ENCODE measurements at regions not wholly inside any gene's neighbourhood (a gene's known extent, or its start where the extent isn't known, plus 50 kb on each side); places are given as distances from the start of the nearest gene placed in this dataset.

DNA sequence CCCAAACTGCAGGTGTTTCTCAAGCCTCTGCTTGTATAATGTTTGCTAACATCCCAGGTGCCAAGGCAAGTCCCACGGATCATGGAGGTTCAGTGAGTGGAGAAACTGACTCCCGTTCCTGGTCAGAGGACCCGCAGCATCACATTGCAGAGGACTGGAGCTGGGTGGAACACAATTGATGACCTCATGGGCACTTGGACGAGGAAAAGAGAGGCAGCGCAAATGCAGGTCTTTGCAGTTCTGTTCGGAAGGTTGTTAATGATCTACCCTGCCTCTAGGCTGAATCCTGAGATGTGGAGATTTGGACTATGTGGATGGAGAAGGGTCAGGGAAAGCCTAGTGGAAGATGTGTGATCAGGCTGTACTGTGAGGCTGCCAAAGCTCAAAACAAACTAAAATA is 192.9 kb downstream of the DUSP10 start:
- no peak for TF ChIP-seq RAD21 (conservative IDR thresholded peaks at IDR 0.05)
- TF ChIP-seq, protein P1, sequence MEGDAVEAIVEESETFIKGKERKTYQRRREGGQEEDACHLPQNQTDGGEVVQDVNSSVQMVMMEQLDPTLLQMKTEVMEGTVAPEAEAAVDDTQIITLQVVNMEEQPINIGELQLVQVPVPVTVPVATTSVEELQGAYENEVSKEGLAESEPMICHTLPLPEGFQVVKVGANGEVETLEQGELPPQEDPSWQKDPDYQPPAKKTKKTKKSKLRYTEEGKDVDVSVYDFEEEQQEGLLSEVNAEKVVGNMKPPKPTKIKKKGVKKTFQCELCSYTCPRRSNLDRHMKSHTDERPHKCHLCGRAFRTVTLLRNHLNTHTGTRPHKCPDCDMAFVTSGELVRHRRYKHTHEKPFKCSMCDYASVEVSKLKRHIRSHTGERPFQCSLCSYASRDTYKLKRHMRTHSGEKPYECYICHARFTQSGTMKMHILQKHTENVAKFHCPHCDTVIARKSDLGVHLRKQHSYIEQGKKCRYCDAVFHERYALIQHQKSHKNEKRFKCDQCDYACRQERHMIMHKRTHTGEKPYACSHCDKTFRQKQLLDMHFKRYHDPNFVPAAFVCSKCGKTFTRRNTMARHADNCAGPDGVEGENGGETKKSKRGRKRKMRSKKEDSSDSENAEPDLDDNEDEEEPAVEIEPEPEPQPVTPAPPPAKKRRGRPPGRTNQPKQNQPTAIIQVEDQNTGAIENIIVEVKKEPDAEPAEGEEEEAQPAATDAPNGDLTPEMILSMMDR (IDR thresholded peaks at IDR 0.05; ENCODE audit: poor library complexity, severe bottlenecking) = no peak
- TF ChIP-seq SMC3 (conservative IDR thresholded peaks at IDR 0.05; ENCODE audit: poor library complexity) = no peak
- TF ChIP-seq EP300 (conservative IDR thresholded peaks at IDR 0.05; ENCODE audit: poor library complexity, severe bottlenecking) = no peak
- no peak for TF ChIP-seq MXI1 (conservative IDR thresholded peaks at IDR 0.05; ENCODE audit: poor library complexity, severe bottlenecking)
- TF ChIP-seq EZH2 (IDR thresholded peaks at IDR 0.05; ENCODE audit: borderline replicate concordance, insufficient read depth, low read length, poor library complexity, severe bottlenecking) = no peak
- TF ChIP-seq POLR2AphosphoS5 (IDR thresholded peaks at IDR 0.05) = no peak
- TF ChIP-seq TAF1 (IDR thresholded peaks at IDR 0.05; ENCODE audit: low read depth) = no peak
- no peak for TF ChIP-seq REST (IDR thresholded peaks at IDR 0.05; ENCODE audit: borderline replicate concordance)
